ENCODE measurements at regions not wholly inside any gene's neighbourhood (a gene's known extent, or its start where the extent isn't known, plus 50 kb on each side); places are given as distances from the start of the nearest gene placed in this dataset.

DNA sequence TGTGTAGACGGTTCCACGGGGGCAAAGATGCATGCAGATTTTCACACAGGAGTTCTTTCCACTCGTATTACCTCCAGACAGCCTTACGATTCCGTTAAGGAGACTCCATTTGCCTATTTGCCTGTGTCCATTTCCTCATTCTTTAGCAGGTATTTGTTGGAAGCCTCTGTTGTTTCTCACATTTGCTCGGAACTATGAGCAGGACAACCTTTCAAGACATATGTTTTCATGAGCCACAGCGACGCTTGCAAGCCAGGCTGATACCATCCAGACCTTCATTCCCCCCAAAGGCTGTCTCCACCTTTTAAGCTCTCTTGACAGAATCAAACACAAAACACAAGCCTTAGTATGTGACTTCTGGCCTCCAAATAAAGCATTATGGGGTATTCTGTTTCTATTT is 57.6 kb upstream of the NEDD9 start:
- H3K27me3 Mint-ChIP-seq (ENCODE audit: low read depth in 3 of 3) = peaks cover 0 to 2% (median 0%) of the 10 kb centered on the region in 3 donors
- peak overlapping the region in 1 of 7 donors; percentile 68 for H3K27ac Mint-ChIP-seq
- Histone ChIP-seq H3K79me2 (ENCODE audit: insufficient read depth, low read length) (no peaks in the 10 kb centered on the region), H2AFZ (ENCODE audit: insufficient read depth, low read depth, low read length, poor library complexity, severe bottlenecking) (no peak overlapping the region), H3K27ac (ENCODE audit: low read depth in 1 of 2, low read length in 2 of 2) (no peak overlapping the region), H4K20me1 (ENCODE audit: insufficient read depth, low read length) (no peaks in the 10 kb centered on the region), H3K27me3 (ENCODE audit: control insufficient read depth in 2 of 2, insufficient read depth in 2 of 2, low read length in 2 of 2) (no peaks in the 10 kb centered on the region), H3K4me1 (ENCODE audit: control insufficient read depth in 1 of 2, insufficient read depth in 2 of 2, low read length in 2 of 2) (peaks cover 0 to 3% of the 10 kb centered on the region in 2 donors), H3K36me3 (replicated peaks in 1 of 2; ENCODE audit: control insufficient read depth in 1 of 2, insufficient read depth in 2 of 2, low read length in 2 of 2) (peaks cover 8 to 33% of the 10 kb centered on the region in 2 donors), H3K4me2 (replicated peaks; ENCODE audit: extremely low read depth, low read length, poor library complexity, severe bottlenecking) (no peak overlapping the region), H3K9me3 (replicated peaks in 1 of 2; ENCODE audit: control insufficient read depth in 1 of 2, insufficient read depth in 1 of 2, low read length in 2 of 2) (peaks cover 0 to 5% of the 10 kb centered on the region in 2 donors), H3K4me3 (replicated peaks in 1 of 3; ENCODE audit: low read depth in 2 of 3, low read length in 3 of 3) (no peak overlapping the region), H3K9ac (ENCODE audit: insufficient read depth, low read length, poor library complexity, severe bottlenecking) (no peak overlapping the region)
- WGBS (ENCODE audit: insufficient coverage) = 100% methylated on average over 8 of the region's 8 CpGs
- no peak overlapping the region for H3K4me3 Mint-ChIP-seq
- DNase-seq = no peak
- H3K9me3 Mint-ChIP-seq = peaks cover 4 to 24% (median 11%) of the 10 kb centered on the region in 7 donors
- intact Hi-C loops (cut with micrococcal nuclease) = loop anchor here in 1 of 2 donors (10.0 kb wide), 1 partner anchor 45 kb away; no protein-coding TSS in a partner anchor
- TF ChIP-seq CTCF (IDR thresholded peaks at IDR 0.05) = no peak
- peaks cover 45 to 50% of the 10 kb centered on the region in 2 donors for H3K36me3 Mint-ChIP-seq
- peaks cover 15% of the 10 kb centered on the region for H3K4me1 Mint-ChIP-seq

DNA sequence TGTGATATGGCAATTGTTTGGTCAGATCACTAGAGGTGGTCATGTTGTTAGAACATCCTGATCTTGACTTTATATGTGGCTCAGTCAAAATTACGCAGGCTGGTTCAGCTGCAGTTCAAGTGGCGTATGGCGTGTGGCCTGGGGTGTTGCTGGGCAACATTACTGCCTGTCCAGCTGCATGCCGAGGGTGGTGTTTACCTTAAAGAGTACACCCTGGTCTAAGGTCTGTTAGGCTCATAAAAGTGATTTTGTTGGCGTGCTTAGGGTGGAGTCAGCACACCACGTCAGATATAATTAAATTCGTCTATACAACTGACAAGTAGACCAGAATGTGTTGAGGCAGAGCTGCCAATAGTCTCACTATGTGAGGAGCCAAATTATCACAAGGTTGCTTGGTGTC is 55.6 kb upstream of the NEDD9 start:
- Mint-ChIP-seq H3K36me3 (peaks cover 32 to 43% of the 10 kb centered on the region in 2 donors), H3K27me3 (ENCODE audit: low read depth in 3 of 3) (peaks cover 0 to 2% (median 0%) of the 10 kb centered on the region in 3 donors)

More for the DNA sequence above, 55.6 kb upstream of the NEDD9 start:
- Histone ChIP-seq H3K4me2 (replicated peaks; ENCODE audit: extremely low read depth, low read length, poor library complexity, severe bottlenecking) (no peak overlapping the region), H3K9me3 (replicated peaks in 1 of 2; ENCODE audit: control insufficient read depth in 1 of 2, insufficient read depth in 1 of 2, low read length in 2 of 2) (peaks cover 0 to 5% of the 10 kb centered on the region in 2 donors), H3K4me3 (replicated peaks in 1 of 3; ENCODE audit: low read depth in 2 of 3, low read length in 3 of 3) (no peak overlapping the region), H3K27ac (ENCODE audit: low read depth in 1 of 2, low read length in 2 of 2) (no peak overlapping the region), H3K36me3 (replicated peaks in 1 of 2; ENCODE audit: control insufficient read depth in 1 of 2, insufficient read depth in 2 of 2, low read length in 2 of 2) (peaks cover 8 to 40% of the 10 kb centered on the region in 2 donors), H3K4me1 (ENCODE audit: control insufficient read depth in 1 of 2, insufficient read depth in 2 of 2, low read length in 2 of 2) (peaks cover 0 to 3% of the 10 kb centered on the region in 2 donors), H3K9ac (ENCODE audit: insufficient read depth, low read length, poor library complexity, severe bottlenecking) (no peak overlapping the region), H3K79me2 (ENCODE audit: insufficient read depth, low read length) (no peaks in the 10 kb centered on the region), H3K27me3 (ENCODE audit: control insufficient read depth in 2 of 2, insufficient read depth in 2 of 2, low read length in 2 of 2) (no peaks in the 10 kb centered on the region), H2AFZ (ENCODE audit: insufficient read depth, low read depth, low read length, poor library complexity, severe bottlenecking) (no peak overlapping the region), H4K20me1 (ENCODE audit: insufficient read depth, low read length) (no peaks in the 10 kb centered on the region)
- no peak overlapping the region for H3K4me3 Mint-ChIP-seq
- peak overlapping the region in 1 of 7 donors; percentile 15 for H3K27ac Mint-ChIP-seq
- 98% methylated on average over 7 of the region's 7 CpGs for WGBS (ENCODE audit: insufficient coverage)
- DNase-seq = no peak
- H3K9me3 Mint-ChIP-seq = peaks cover 2 to 19% (median 10%) of the 10 kb centered on the region in 7 donors
- intact Hi-C loops (cut with micrococcal nuclease) = no loop called here
- no peak for TF ChIP-seq CTCF (IDR thresholded peaks at IDR 0.05)
- peaks cover 1% of the 10 kb centered on the region for H3K4me1 Mint-ChIP-seq
